ENCODE measurements at regions not wholly inside any gene's neighbourhood (a gene's known extent, or its start where the extent isn't known, plus 50 kb on each side); places are given as distances from the start of the nearest gene placed in this dataset.

DNA sequence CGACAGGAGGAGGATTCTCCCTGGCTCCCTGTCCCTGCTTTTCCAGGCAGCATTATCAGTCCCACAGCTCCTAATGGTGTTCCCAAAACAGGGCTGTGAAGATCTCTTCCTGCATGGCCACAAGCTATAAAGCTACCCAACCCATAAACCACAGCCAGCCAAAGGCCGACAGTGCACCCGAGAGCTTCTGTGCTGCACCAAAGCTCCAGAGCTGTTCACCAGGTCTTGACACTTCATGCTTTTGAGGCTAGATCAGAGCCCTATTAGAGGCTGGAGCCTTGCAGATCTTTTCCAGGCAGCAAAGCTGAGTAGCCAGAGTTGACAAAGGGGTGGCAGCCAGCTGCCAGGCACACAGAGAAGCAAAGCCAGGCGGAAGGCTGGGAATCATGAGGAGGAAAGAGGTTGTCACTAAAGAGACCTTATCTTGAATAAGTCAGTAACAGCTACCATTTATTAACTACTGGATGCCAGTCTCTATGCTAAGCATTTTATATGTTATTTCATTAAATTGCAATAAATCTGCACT lies 180.4 kb downstream of the KATNAL1 start:
- DNase-seq: no peak

DNA sequence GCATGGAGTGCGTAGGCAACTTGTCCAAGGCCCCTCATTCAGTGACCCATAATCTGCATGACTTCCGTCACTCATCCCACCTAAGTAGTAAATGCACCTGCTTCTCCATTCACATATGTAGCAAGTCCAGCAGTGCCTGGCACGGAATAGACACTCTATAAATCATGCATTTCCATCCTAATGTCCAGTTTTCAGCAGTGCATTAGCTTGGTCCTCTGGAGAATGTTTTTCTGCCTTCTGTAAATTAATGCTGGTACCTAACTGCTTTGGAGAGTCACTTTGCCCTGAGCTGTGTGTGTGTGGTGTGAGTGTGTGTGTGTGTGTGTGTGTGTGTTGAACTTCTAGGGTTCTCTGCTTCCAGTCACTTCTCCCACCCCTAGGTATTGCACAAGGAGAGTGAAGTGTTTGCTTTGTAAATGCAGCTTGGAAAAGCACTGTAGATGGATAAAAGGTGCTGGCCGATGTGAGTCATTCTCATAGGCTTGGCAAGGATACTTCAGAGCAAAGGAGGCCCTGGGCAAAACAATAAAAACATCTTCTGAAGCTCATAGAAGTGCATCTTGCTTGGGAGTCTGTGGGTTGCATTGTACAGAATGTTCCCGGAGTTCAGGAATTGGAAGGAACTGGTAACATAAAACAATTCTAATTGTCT lies 181.8 kb downstream of the KATNAL1 start:
- DNase-seq: no peak

DNA sequence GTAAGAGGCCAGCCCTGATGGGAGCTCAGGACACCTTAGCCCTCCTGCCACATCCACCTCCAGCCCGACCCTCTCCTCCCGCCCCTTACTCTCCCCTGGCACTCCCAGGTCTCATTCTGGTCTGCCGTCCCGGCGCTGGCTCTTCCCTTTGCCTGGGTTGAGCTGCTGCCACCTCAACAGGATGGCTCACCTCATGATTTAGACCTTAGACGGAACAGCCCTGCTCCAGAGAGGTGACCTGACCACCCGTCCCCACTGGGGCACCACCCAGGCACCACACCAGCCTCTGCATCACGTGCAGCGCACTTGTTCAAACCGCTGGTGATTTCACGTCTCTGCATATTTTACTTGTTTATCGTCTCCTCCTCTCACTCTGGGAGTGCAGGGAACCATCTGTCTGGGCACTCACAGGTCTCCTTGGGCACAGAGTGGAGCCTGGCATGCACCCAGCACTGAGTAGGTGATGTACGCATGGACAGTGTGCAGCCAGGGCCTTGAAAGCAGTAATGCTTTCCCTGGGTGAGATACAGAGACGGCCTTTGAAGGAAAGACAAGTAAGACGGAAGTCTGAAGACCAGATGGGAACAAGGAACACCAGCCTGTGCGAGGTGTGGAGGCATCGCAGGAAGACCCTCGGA lies 183.1 kb downstream of the KATNAL1 start:
- DNase-seq: no peak

GRCh38 chr13:30123575-30123974 lies 183.8 kb downstream of the KATNAL1 start:
- DNase-seq: no peak

DNA sequence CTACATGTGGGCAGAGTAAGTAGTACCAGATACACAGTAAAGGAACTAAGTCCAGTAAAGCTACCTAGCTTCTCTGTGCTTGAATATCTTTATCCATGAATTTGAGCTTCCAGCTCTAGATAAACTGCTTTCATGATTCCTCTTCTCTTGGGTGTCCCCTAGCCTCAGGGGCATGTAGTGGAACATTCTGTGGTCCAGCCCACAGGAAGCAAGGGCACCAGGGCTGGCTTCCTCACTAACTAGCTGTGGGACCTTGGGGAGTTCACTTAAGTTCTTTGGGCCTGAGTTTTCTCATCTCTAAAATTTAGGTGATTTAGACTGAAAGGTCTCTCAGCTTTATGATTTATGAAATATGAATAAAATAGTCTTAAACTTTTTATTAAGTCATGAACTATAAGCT lies 185.7 kb downstream of the KATNAL1 start:
- no peak for DNase-seq

DNA sequence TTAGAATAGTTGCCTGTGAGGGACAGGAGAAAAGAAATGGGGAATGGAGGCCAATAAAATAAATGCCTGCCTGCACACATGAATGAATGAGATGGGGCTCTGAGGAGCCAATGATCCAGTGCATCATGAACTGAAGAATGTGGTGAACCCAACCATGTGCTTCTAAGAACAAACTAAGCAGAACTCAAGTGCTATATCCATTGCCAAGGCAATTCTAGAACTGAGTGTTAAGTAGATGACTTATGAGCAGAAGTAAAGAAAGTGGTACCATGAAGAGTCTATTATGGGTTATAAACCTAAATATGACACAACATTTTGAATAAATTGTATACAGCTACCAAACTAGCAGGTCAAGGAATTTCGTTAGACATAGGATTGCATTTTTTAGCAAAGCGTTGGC lies 186.1 kb downstream of the KATNAL1 start:
- no peak for DNase-seq

- no peak for DNase-seq
Observed at GRCh38 chr13:30120133-30120822, 187.1 kb downstream of the KATNAL1 start.

DNA sequence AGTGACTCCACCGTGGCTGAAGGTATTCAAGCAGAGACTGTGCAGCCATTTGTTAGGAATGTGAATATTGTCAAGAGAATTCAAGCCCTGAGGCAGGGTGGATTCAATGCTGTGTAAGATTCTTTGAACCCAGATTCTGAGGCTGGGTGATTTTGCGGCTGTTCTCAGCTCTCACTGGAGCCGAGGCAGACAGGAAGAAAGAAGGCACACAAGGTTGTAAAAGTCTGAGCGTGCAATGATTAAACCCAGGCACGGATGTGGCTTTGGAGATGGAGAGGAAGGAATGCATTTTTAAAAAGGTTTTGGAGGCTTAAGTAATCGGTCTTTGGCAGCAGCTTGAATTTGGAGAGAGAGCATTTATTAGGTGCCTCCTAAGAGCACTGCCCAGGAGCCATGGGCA lies 187.9 kb downstream of the KATNAL1 start:
- DNase-seq: no peak

DNA sequence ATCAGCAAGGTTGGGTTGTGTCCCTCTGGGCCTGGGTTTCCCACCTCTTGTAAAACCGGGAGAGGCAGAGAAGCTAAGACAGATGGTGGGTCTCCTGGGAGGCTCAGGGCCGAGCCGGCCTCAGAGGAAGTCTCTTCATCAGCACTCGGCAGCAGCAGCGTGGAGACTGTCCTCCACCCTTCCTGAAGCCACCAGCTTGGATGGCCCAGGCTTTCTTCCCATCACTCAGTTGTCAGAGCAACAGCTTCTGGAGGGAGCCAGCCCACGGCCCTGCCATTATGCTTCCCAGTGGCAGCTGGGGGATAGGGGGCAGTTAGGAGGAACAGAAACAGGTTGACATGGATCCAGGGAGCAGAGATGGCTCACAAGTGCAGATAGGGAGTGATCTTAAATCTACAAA lies 191.0 kb downstream of the KATNAL1 start:
- DNase-seq: peak; percentile 66

- DNase-seq: no peak
Observed at GRCh38 chr13:30115257-30115600, 192.1 kb downstream of the KATNAL1 start.

DNA sequence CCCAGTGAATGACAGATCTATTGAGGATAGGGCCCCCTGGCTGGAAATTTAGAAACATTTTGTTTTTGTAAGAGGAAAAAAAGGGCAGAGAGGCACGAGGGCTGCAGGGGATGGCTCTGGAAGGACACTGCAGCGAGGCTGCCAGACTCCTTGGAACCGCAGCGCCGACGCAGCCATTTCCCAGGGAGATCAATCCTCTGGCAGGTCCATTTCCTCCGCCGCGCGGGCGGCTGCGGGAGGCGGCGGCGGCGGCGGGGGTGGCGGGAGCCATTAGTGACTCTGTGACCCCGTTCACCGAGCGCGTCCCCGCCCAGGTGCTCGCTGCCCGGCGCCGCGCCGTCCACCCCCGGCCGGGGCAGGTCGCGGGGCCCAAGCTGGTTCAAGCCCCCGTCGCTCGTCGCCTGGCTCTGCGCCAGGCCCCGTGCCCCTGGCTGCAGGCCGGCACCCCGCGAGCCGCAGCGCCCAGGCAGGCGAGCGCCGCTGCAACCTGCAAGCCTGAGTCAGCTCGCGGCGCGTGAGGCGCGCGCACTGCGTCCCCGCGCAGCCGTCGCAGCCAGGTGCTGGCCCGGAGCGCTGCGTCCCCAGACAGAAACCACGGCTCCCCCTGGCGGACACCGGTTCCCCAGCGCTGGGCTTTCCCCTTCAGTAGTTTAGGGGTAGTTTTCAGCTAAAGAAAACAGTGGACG lies 192.6 kb downstream of the KATNAL1 start:
- DNase-seq: peak; percentile 96

- DNase-seq: peak; percentile 64
Observed at GRCh38 chr13:30113983-30114570, 193.3 kb downstream of the KATNAL1 start.

DNA sequence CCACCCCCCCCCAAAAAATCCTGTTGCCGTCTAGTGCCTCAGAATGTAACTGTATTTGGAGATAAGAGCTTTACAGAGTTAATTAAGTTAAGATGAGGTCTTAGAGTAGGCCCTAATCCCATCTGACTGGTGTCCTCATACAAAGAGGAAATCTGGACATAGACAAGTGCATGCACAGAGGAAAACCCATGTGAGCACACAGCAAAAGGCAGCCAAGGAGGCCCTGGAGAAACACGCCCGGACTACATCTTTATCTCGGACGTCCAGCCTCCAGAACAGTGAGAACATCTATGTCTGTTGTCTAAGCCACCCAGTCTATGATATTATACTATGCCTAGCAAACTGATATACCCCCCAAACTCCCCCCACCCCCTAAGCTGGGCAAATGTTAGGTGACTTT lies 193.8 kb downstream of the KATNAL1 start:
- DNase-seq: peak; percentile 97

DNA sequence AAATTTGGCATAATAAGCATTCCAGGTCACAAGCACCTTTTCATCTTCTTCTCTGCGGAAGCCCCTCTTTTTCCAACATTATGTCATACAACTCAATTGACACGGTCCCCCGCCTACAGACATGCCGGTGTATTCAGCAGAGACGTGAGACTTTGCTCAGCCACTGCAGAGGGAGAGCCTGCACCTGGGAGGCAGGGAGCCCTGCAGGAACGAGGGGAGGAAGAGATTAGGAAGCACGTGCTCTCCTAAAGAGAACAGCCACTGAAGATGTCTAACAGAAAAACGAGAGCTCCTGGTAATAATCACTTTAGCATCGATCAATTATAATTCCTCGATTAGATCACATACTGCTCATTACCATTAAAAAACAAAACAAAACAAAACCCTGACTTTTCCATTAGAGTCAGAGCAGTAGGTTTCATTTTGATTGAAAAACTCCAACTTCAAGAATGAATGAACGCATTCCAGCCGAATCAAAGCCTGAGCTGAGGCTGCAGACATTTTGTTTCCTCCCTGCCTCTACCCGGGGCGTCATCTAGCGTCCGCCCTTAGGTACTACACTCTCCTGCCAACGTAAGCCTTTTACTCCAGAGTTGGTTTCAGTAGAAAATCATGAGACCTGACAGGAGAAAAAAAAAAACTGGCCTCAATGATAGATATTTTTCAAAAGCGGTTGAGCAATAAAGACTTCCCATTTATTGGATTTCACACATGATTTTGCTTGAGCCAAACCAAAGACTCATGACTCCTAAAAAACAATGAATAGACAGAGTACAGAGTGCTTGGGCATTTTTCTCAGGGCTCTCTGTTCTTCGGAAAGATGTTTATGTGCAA lies 194.5 kb downstream of the KATNAL1 start:
- peak; percentile 96 for DNase-seq

GRCh38 chr13:30111810-30112209 lies 195.5 kb downstream of the KATNAL1 start:
- DNase-seq: peak; percentile 63

DNA sequence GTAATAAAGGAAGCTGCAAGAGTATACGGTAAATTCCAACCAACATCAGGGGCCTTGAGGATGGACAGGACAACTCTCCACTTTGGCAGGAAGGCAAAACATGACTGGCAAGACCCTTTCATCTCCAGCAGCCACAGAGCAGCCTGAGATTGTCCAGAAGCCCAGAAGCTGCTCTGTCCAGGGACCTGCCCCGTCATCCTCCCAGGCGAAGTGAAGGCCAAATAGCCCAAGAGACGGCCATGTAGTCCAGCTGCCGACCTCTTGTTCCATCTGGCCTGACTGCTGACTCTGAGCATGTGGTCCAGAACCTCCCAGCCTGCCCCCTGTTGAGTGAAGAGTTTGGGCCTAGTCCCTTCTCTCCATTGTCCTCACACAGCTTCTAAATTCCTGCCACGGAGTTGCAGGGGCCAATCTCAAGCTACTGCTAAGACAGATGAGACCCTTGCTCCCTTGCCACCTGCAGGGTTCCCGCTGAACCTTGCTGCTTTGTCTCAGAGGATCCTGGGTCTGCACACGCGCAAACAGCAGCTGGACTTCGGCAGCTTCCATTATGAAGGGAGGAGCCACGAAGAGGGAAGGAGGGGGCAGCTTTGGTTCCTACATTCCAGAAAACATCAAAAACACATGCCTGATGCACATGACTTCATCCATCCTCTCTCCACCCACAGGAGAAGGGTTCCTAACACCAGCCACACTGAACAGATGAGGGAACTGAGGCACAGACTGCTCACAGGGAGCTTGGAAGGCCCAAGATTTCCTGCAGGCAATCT lies 196.9 kb downstream of the KATNAL1 start:
- no peak for DNase-seq

DNA sequence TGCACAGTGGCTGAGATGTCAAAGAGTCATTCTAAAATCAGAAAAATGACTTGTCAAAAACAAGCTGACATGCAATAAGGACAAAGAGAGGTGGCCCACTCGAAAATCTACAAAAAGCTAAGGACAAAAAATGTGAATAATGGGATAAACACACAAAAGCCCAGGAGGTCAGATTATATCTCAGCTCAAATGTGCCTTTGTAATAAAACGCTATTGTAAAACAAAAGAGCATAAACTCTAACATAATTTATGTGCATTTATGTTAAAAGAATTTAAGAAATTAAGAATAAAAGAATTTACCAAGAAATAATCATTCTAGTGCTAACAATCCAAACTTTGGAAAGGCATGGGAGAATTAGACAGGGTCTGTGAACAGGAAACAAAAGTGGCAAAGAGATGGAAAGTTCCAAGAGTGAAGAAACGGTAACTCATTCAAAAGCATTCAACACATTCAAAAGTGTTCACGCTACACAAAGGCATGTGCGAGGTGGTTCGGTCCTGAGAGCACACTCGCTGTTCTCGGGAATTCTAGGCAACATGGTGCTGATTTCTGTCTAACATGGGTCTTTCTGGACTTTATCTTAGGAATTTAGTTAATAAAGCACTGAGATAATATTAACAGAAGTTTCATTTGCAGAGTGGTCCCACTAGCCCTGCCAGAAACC lies 197.7 kb downstream of the KATNAL1 start:
- no peak for DNase-seq

DNA sequence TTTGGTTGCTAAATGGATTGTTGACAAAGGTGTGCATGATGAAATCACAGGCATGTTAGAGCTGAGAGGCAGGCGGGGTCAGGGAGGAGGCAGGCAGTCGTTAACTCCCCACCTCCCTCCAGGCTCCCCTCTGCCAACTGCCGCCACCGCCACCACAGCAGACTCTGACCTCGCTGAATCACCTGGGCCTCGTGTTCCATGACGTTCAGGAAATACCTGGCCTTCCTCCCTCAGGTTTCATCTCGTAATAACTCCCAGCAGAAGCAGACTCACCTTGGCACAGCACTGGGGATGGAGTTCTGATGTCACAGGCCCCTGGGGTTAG lies 198.5 kb downstream of the KATNAL1 start:
- peak; percentile 30 for DNase-seq

GRCh38 chr13:30108216-30108912 lies 199.0 kb downstream of the KATNAL1 start:
- DNase-seq: no peak

DNA sequence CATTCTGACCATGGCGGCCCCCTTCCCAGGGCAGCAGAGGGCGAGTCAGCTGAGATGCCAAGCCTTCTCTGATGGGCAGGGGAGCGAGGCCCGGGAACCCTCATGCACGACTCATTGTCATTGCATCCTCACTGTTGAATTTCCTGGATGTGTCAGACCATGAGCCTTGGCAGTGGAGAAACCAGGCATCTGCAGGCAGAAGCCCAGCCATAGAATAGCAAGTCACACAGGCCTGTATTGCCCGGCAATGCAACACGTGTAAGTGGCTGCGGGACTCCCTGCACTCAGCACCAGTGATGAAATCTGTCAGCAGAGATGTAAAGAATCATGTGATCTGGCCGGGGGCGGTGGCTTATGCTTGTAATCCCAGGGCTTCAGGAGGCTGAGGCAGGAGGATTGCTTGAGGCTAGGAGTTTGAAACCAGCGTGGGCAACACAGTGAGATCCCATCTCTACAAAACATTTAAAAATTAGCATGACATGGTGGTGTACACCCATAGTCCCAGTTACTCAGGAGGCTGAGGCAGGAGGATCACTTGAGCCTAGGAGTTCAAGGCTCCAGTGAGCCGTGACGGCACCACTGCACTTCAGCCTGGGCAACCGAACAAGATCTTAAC lies 199.7 kb downstream of the KATNAL1 start:
- DNase-seq: no peak
